CD8-positive, alpha-beta memory T cell (primary cell): ENCODE measurements at regions not wholly inside any gene's neighbourhood (a gene's known extent, or its start where the extent isn't known, plus 50 kb on each side); places are given as distances from the start of the nearest gene placed in this dataset.

Experiments
- CTCF ChIA-PET: fragments of 350-600 bp; sonication (Branson Sonifier 250); formaldehyde crosslinking; loops from one replicate; lab custom pipeline; 2021; ENCODE audit warnings: antibody characterized with exemption; lab: Charles Lee
- POLR2A ChIA-PET: fragments of 350-600 bp; sonication (Branson Sonifier 250); formaldehyde crosslinking; loops from one replicate; lab custom pipeline; 2021; ENCODE audit warnings: antibody characterized with exemption; lab: Charles Lee
- DNase-seq, 5 donors: peaks; one replicate each; pipeline versions ENCODE4 v3.0.0 to v3.0.0-alpha.2; 2020 to 2022; ENCODE audit warnings: mixed read lengths in 1 of 5
- H3K27ac ChIP-seq: one replicate; pipeline ENCODE4 v1.7.0; 2013; ENCODE audit warnings: low read depth, mild to moderate bottlenecking, low read length, moderate library complexity
- H3K27me3 ChIP-seq: 2 replicates; pipeline ENCODE4 v1.7.0; 2013; ENCODE audit warnings: low read length, mild to moderate bottlenecking; ENCODE audit not compliant: insufficient read depth, poor library complexity, severe bottlenecking
- H3K36me3 ChIP-seq: 2 replicates; pipeline ENCODE4 v1.7.0; 2013; ENCODE audit warnings: mild to moderate bottlenecking, low read length, moderate library complexity; ENCODE audit not compliant: insufficient read depth
- H3K4me1 ChIP-seq: 2 replicates; pipeline ENCODE4 v1.7.0; 2013; ENCODE audit warnings: mild to moderate bottlenecking, low read length, moderate library complexity; ENCODE audit not compliant: insufficient read depth
- H3K4me3 ChIP-seq: 2 replicates; pipeline ENCODE4 v1.7.0; 2013; ENCODE audit warnings: mild to moderate bottlenecking, low read length
- H3K9me3 ChIP-seq: 2 replicates; pipeline ENCODE4 v1.7.0; 2013; ENCODE audit warnings: mild to moderate bottlenecking, low read length
- H3K27ac Mint-ChIP-seq, 8 donors: one replicate each; pipeline ENCODE4 v1.8.0; 2020 to 2021; ENCODE audit warnings: mixed read lengths in 8 of 8, mild to moderate bottlenecking in 6 of 8, inconsistent platforms in 3 of 8, moderate library complexity in 3 of 8
- H3K27me3 Mint-ChIP-seq, 2 donors: one replicate each; pipeline ENCODE4 v1.8.0; 2020 to 2021; ENCODE audit warnings: mixed read lengths in 2 of 2, mild to moderate bottlenecking in 1 of 2, moderate library complexity in 1 of 2
- H3K36me3 Mint-ChIP-seq, 3 donors: one replicate each; pipeline ENCODE4 v1.8.0; 2020 to 2021; ENCODE audit warnings: mixed read lengths in 3 of 3, inconsistent platforms in 1 of 3, mild to moderate bottlenecking in 1 of 3
- H3K4me1 Mint-ChIP-seq, 3 donors: one replicate each; pipeline ENCODE4 v1.8.0; 2020 to 2021; ENCODE audit warnings: mixed read lengths in 3 of 3, inconsistent platforms in 1 of 3, mild to moderate bottlenecking in 1 of 3
- H3K4me3 Mint-ChIP-seq, 7 donors: one replicate each; pipeline ENCODE4 v1.8.0; 2020 to 2021; ENCODE audit warnings: mixed read lengths in 7 of 7, mild to moderate bottlenecking in 6 of 7, moderate library complexity in 4 of 7, inconsistent platforms in 2 of 7
- H3K9me3 Mint-ChIP-seq, 5 donors: one replicate each; pipeline ENCODE4 v1.8.0; 2020 to 2022; ENCODE audit warnings: mixed read lengths in 5 of 5, mild to moderate bottlenecking in 3 of 5, moderate library complexity in 2 of 5, inconsistent platforms in 1 of 5

GRCh38 chr9:109903515-109904138, 123.6 kb downstream of the PALM2AKAP2 start:
- Histone ChIP-seq H3K4me1 (no peaks in the 10 kb centered on the region), H3K27ac (no peak overlapping the region), H3K4me3 (no peak overlapping the region), H3K36me3 (no peaks in the 10 kb centered on the region), H3K9me3 (no peaks in the 10 kb centered on the region), H3K27me3 (no peaks in the 10 kb centered on the region)
- no peaks in the 10 kb centered on the region for H3K4me1 Mint-ChIP-seq
- POLR2A ChIA-PET, result no interaction called here
- H3K4me3 Mint-ChIP-seq, result no peak overlapping the region
- H3K27ac Mint-ChIP-seq, result no peak overlapping the region
- H3K9me3 Mint-ChIP-seq, result no peaks in the 10 kb centered on the region
- H3K27me3 Mint-ChIP-seq, result peaks cover 0 to 8% of the 10 kb centered on the region in 2 donors
- CTCF ChIA-PET, result interaction anchor here (0.7 to 4.6 kb wide), 8 partner anchors 155 to 315 kb away, joined by 3 to 25 read pairs (median 4); no protein-coding TSS in a partner anchor
- H3K36me3 Mint-ChIP-seq, result no peaks in the 10 kb centered on the region
- peak; percentile 5 to 52 (median 14) for DNase-seq

- Mint-ChIP-seq H3K27ac (no peak overlapping the region), H3K9me3 (no peaks in the 10 kb centered on the region), H3K27me3 (peaks cover 0 to 3% of the 10 kb centered on the region in 2 donors), H3K4me3 (no peak overlapping the region), H3K36me3 (no peaks in the 10 kb centered on the region), H3K4me1 (no peaks in the 10 kb centered on the region)
- no peak for DNase-seq
- H3K27ac ChIP-seq, result no peak overlapping the region
- no peaks in the 10 kb centered on the region for H3K36me3 ChIP-seq
- no peak overlapping the region for H3K4me3 ChIP-seq
- H3K27me3 ChIP-seq, result no peaks in the 10 kb centered on the region
- ChIA-PET POLR2A (interaction anchor here (0.6 kb wide), 1 partner anchor 629 kb away, joined by 3 read pairs; no protein-coding TSS in a partner anchor), CTCF (interaction anchor here (4.6 kb wide), 1 partner anchor 154 kb away, joined by 25 read pairs; no protein-coding TSS in a partner anchor)
- H3K9me3 ChIP-seq, result no peaks in the 10 kb centered on the region
- H3K4me1 ChIP-seq, result no peaks in the 10 kb centered on the region
These were observed 124.7 kb downstream of the PALM2AKAP2 start for GRCh38 chr9:109904666-109905065.

- H3K36me3 Mint-ChIP-seq, result no peaks in the 10 kb centered on the region
- Histone ChIP-seq H3K27me3 (no peaks in the 10 kb centered on the region), H3K27ac (no peak overlapping the region), H3K9me3 (no peaks in the 10 kb centered on the region), H3K36me3 (no peaks in the 10 kb centered on the region), H3K4me1 (no peaks in the 10 kb centered on the region), H3K4me3 (no peak overlapping the region)
- DNase-seq, result no peak
- CTCF ChIA-PET, result interaction anchor here (4.6 kb wide), 1 partner anchor 153 kb away, joined by 25 read pairs; no protein-coding TSS in a partner anchor
- no peaks in the 10 kb centered on the region for H3K9me3 Mint-ChIP-seq
- H3K4me3 Mint-ChIP-seq, result no peak overlapping the region
- no peaks in the 10 kb centered on the region for H3K4me1 Mint-ChIP-seq
- peaks cover 0 to 3% of the 10 kb centered on the region in 2 donors for H3K27me3 Mint-ChIP-seq
- POLR2A ChIA-PET, result interaction anchor here (0.6 kb wide), 1 partner anchor 630 kb away, joined by 3 read pairs; no protein-coding TSS in a partner anchor
- no peak overlapping the region for H3K27ac Mint-ChIP-seq
These were observed 125.5 kb downstream of the PALM2AKAP2 start for GRCh38 chr9:109905472-109905871.

- Mint-ChIP-seq H3K9me3 (no peaks in the 10 kb centered on the region), H3K27me3 (peaks cover 0 to 3% of the 10 kb centered on the region in 2 donors), H3K4me1 (no peaks in the 10 kb centered on the region), H3K36me3 (no peaks in the 10 kb centered on the region), H3K4me3 (no peak overlapping the region), H3K27ac (no peak overlapping the region)
- Histone ChIP-seq H3K9me3 (no peaks in the 10 kb centered on the region), H3K27me3 (no peaks in the 10 kb centered on the region), H3K4me3 (no peak overlapping the region), H3K4me1 (no peaks in the 10 kb centered on the region), H3K27ac (no peak overlapping the region), H3K36me3 (no peaks in the 10 kb centered on the region)
- DNase-seq, result no peak
- POLR2A ChIA-PET, result no interaction called here
- CTCF ChIA-PET, result interaction anchor here (1.2 to 1.4 kb wide), 2 partner anchors 10 to 11 kb away, joined by 3 to 4 read pairs; no protein-coding TSS in a partner anchor
These were observed 126.9 kb downstream of the PALM2AKAP2 start for GRCh38 chr9:109906766-109907382.

- no peak overlapping the region for H3K27ac ChIP-seq
- H3K27me3 Mint-ChIP-seq, result peaks cover 0 to 3% of the 10 kb centered on the region in 2 donors
- DNase-seq, result no peak
- H3K4me1 Mint-ChIP-seq, result no peaks in the 10 kb centered on the region
- no peaks in the 10 kb centered on the region for H3K27me3 ChIP-seq
- H3K9me3 Mint-ChIP-seq, result no peaks in the 10 kb centered on the region
- no peaks in the 10 kb centered on the region for H3K4me1 ChIP-seq
- H3K4me3 Mint-ChIP-seq, result no peak overlapping the region
- no peaks in the 10 kb centered on the region for H3K9me3 ChIP-seq
- CTCF ChIA-PET, result interaction anchor here (1.2 to 1.4 kb wide), 2 partner anchors 10 kb away, joined by 3 to 4 read pairs; no protein-coding TSS in a partner anchor
- no peak overlapping the region for H3K27ac Mint-ChIP-seq
- H3K4me3 ChIP-seq, result no peak overlapping the region
- POLR2A ChIA-PET, result no interaction called here
- no peaks in the 10 kb centered on the region for H3K36me3 Mint-ChIP-seq
- H3K36me3 ChIP-seq, result no peaks in the 10 kb centered on the region
These were observed 127.4 kb downstream of the PALM2AKAP2 start for GRCh38 chr9:109907400-109907799.

GRCh38 chr9:109907810-109908458, 127.9 kb downstream of the PALM2AKAP2 start:
- ChIA-PET POLR2A (no interaction called here), CTCF (interaction anchor here (1.2 to 1.4 kb wide), 2 partner anchors 8 to 11 kb away, joined by 3 to 4 read pairs; no protein-coding TSS in a partner anchor)
- H3K27me3 ChIP-seq, result no peaks in the 10 kb centered on the region
- Mint-ChIP-seq H3K27ac (no peak overlapping the region), H3K36me3 (no peaks in the 10 kb centered on the region), H3K9me3 (no peaks in the 10 kb centered on the region), H3K4me3 (no peak overlapping the region), H3K4me1 (no peaks in the 10 kb centered on the region), H3K27me3 (peaks cover 0 to 3% of the 10 kb centered on the region in 2 donors)
- no peak overlapping the region for H3K4me3 ChIP-seq
- H3K36me3 ChIP-seq, result no peaks in the 10 kb centered on the region
- no peaks in the 10 kb centered on the region for H3K9me3 ChIP-seq
- H3K27ac ChIP-seq, result no peak overlapping the region
- no peak for DNase-seq
- H3K4me1 ChIP-seq, result no peaks in the 10 kb centered on the region

GRCh38 chr9:109908459-109909390, 128.7 kb downstream of the PALM2AKAP2 start:
- Histone ChIP-seq H3K4me3 (no peak overlapping the region), H3K27ac (no peak overlapping the region), H3K36me3 (no peaks in the 10 kb centered on the region), H3K4me1 (no peaks in the 10 kb centered on the region), H3K27me3 (no peaks in the 10 kb centered on the region), H3K9me3 (no peaks in the 10 kb centered on the region)
- no peak overlapping the region for H3K4me3 Mint-ChIP-seq
- CTCF ChIA-PET, result interaction anchor here (1.2 kb wide), 1 partner anchor 9 kb away, joined by 4 read pairs; no protein-coding TSS in a partner anchor
- no peaks in the 10 kb centered on the region for H3K36me3 Mint-ChIP-seq
- DNase-seq, result no peak
- no peaks in the 10 kb centered on the region for H3K9me3 Mint-ChIP-seq
- no peaks in the 10 kb centered on the region for H3K4me1 Mint-ChIP-seq
- peaks cover 0 to 3% of the 10 kb centered on the region in 2 donors for H3K27me3 Mint-ChIP-seq
- POLR2A ChIA-PET, result no interaction called here
- no peak overlapping the region for H3K27ac Mint-ChIP-seq
